ENCODE measurements at regions not wholly inside any gene's neighbourhood (a gene's known extent, or its start where the extent isn't known, plus 50 kb on each side); places are given as distances from the start of the nearest gene placed in this dataset.
"Not testable (repeated sequence)": the region's sequence is repeated elsewhere in the genome, so short reads cannot be mapped to it uniquely, and the experiment has no call there.

DNA sequence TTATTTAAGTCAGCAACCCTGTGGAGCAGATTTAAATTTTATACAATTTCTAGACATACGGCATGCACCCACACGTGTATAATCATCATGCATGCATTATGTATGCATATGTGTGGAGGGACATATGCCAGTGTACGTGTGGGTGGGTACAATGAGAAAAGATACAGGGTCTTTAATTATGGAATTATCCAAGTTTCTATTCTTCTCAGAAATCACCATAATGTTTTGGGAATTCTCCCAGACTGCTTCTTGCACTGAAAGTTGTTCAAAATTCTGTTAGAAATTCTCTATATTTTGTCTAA is 63.9 kb upstream of the TMEM18 start (continued):
- TF ChIP-seq, protein P1, sequence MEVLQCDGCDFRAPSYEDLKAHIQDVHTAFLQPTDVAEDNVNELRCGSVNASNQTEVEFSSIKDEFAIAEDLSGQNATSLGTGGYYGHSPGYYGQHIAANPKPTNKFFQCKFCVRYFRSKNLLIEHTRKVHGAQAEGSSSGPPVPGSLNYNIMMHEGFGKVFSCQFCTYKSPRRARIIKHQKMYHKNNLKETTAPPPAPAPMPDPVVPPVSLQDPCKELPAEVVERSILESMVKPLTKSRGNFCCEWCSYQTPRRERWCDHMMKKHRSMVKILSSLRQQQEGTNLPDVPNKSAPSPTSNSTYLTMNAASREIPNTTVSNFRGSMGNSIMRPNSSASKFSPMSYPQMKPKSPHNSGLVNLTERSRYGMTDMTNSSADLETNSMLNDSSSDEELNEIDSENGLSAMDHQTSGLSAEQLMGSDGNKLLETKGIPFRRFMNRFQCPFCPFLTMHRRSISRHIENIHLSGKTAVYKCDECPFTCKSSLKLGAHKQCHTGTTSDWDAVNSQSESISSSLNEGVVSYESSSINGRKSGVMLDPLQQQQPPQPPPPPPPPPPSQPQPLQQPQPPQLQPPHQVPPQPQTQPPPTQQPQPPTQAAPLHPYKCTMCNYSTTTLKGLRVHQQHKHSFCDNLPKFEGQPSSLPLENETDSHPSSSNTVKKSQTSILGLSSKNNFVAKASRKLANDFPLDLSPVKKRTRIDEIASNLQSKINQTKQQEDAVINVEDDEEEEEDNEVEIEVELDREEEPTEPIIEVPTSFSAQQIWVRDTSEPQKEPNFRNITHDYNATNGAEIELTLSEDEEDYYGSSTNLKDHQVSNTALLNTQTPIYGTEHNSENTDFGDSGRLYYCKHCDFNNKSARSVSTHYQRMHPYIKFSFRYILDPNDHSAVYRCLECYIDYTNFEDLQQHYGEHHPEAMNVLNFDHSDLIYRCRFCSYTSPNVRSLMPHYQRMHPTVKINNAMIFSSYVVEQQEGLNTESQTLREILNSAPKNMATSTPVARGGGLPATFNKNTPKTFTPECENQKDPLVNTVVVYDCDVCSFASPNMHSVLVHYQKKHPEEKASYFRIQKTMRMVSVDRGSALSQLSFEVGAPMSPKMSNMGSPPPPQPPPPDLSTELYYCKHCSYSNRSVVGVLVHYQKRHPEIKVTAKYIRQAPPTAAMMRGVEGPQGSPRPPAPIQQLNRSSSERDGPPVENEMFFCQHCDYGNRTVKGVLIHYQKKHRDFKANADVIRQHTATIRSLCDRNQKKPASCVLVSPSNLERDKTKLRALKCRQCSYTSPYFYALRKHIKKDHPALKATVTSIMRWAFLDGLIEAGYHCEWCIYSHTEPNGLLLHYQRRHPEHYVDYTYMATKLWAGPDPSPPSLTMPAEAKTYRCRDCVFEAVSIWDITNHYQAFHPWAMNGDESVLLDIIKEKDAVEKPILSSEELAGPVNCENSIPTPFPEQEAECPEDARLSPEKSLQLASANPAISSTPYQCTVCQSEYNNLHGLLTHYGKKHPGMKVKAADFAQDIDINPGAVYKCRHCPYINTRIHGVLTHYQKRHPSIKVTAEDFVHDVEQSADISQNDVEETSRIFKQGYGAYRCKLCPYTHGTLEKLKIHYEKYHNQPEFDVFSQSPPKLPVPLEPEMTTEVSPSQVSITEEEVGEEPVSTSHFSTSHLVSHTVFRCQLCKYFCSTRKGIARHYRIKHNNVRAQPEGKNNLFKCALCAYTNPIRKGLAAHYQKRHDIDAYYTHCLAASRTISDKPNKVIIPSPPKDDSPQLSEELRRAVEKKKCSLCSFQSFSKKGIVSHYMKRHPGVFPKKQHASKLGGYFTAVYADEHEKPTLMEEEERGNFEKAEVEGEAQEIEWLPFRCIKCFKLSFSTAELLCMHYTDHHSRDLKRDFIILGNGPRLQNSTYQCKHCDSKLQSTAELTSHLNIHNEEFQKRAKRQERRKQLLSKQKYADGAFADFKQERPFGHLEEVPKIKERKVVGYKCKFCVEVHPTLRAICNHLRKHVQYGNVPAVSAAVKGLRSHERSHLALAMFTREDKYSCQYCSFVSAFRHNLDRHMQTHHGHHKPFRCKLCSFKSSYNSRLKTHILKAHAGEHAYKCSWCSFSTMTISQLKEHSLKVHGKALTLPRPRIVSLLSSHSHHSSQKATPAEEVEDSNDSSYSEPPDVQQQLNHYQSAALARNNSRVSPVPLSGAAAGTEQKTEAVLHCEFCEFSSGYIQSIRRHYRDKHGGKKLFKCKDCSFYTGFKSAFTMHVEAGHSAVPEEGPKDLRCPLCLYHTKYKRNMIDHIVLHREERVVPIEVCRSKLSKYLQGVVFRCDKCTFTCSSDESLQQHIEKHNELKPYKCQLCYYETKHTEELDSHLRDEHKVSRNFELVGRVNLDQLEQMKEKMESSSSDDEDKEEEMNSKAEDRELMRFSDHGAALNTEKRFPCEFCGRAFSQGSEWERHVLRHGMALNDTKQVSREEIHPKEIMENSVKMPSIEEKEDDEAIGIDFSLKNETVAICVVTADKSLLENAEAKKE (CRISPR knock-in tag; IDR thresholded peaks at IDR 0.05) = no peak
- TF ChIP-seq EZH2phosphoT487 (IDR thresholded peaks at IDR 0.05; ENCODE audit: unreplicated experiment) (no peak), CREB1 (CRISPR knock-in tag; IDR thresholded peaks at IDR 0.05; ENCODE audit: low read depth) (no peak), JUNB (IDR thresholded peaks at IDR 0.05; ENCODE audit: unreplicated experiment) (no peak), NANOG (IDR thresholded peaks at IDR 0.05; ENCODE audit: borderline replicate concordance) (no peak), STAT1 (IDR thresholded peaks at IDR 0.05; ENCODE audit: unreplicated experiment) (no peak), ZNF114 (CRISPR knock-in tag; IDR thresholded peaks at IDR 0.05) (no peak)

DNA sequence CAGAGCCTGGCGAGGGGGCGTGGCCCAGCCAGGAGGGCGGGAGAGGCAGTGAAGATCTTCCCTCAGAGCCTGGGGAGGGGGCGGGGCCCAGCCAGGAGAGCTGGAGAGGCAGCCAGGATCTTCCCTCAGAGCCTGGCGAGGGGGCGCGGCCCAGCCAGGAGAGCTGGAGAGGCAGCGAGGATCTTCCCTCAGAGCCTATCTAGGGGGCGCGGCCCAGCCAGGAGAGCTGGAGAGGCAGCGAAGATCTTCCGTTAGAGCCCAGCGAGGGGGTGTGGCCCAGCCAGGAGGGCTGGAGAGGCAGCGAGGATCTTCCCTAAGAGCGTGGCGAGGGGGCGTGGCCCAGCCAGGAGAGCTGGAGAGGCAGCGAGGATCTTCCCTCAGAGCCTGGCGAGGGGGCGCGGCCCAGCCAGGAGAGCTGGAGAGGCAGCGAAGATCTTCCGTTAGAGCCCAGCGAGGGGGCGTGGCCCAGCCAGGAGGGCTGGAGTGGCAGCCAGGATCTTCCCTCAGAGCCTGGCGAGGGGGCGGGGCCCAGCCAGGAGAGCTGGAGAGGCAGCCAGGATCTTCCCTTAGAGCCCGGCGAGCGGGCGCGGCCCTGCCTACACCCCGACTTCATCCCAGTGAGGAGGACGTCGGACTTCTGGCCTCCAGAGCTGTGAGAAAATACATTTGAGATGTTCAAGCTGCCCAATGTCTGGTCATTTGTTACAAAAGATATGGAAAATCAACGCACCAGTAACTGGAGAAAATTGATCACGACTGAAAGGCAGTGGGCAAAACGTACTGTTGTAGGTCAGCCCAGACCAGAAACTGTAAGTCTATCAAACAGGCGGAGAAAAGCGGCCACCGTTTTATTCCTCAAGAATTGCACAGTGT is 63.4 kb upstream of the TMEM18 start:
- H3K36me3 Mint-ChIP-seq (ENCODE audit: low read depth); H3K27me3 ChIP-seq (ENCODE audit: insufficient read depth); H3K9me2 ChIP-seq (ENCODE audit: insufficient read depth); H3K79me2 ChIP-seq (replicated peaks; ENCODE audit: insufficient read depth); H3K9me3 Mint-ChIP-seq; H4K20me1 ChIP-seq (replicated peaks; ENCODE audit: insufficient read depth); H3K36me3 ChIP-seq (ENCODE audit: insufficient read depth): not testable (repeated sequence)
- Mint-ChIP-seq H3K27me3 (ENCODE audit: insufficient read depth, low read depth, poor library complexity) (peaks cover 14% of the 10 kb centered on the region), H3K27ac (peak overlapping the region; percentile 94), H3K4me3 (peak overlapping the region; percentile 88), H3K4me1 (peaks cover 39% of the 10 kb centered on the region)
- Histone ChIP-seq H3K4me1 (ENCODE audit: insufficient read depth) (peaks cover 33% of the 10 kb centered on the region), H3K4me3 (peak overlapping the region; percentile 87), H3K27ac (ENCODE audit: low read depth) (peak overlapping the region; percentile 84; the same call in 1 of the 2 replicates), H2AFZ (peak overlapping the region; percentile 99), H3K4me2 (peak overlapping the region; percentile 98), H3F3A (replicated peaks; ENCODE audit: low read depth) (peaks cover 12% of the 10 kb centered on the region)
- ATAC-seq = peak; percentile 73
- DNase-seq (ENCODE audit: low spot score) = peak; percentile 100
- TF ChIP-seq, protein P2, sequence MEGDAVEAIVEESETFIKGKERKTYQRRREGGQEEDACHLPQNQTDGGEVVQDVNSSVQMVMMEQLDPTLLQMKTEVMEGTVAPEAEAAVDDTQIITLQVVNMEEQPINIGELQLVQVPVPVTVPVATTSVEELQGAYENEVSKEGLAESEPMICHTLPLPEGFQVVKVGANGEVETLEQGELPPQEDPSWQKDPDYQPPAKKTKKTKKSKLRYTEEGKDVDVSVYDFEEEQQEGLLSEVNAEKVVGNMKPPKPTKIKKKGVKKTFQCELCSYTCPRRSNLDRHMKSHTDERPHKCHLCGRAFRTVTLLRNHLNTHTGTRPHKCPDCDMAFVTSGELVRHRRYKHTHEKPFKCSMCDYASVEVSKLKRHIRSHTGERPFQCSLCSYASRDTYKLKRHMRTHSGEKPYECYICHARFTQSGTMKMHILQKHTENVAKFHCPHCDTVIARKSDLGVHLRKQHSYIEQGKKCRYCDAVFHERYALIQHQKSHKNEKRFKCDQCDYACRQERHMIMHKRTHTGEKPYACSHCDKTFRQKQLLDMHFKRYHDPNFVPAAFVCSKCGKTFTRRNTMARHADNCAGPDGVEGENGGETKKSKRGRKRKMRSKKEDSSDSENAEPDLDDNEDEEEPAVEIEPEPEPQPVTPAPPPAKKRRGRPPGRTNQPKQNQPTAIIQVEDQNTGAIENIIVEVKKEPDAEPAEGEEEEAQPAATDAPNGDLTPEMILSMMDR (conservative IDR thresholded peaks at IDR 0.05; ENCODE audit: low read depth in 2 of 2) = peak in 1 of 2 experiments; percentile 12; a peak in 2 of 4 replicates
- peak; percentile 72 for TF ChIP-seq POLR2AphosphoS5 (IDR thresholded peaks at IDR 0.05; ENCODE audit: low read depth)

All from GM23338 (cell line).